Panc1 (cell line): ENCODE measurements at regions not wholly inside any gene's neighbourhood (a gene's known extent, or its start where the extent isn't known, plus 50 kb on each side); places are given as distances from the start of the nearest gene placed in this dataset.

Experiments
- ATAC-seq: fragments of 200-7000 bp; cut with Tn5 transposase; 2 replicates; pipeline ENCODE4 v1.9.1; 2020; ENCODE audit warnings: mild to moderate bottlenecking, moderate library complexity
- BruUV-seq: library from RNA; stranded (reverse); fragments of 400-500 nt; replicated peaks from 2 replicates; lab custom pipeline; 2021; lab: Mats Ljungman, UMichigan
- CTCF ChIA-PET: fragments of 300-600 bp; sonication (Branson Sonifier 250); formaldehyde crosslinking; loops from one replicate; lab custom pipeline; 2022; ENCODE audit warnings: antibody characterized with exemption; lab: Charles Lee
- POLR2A ChIA-PET: fragments of 300-600 bp; sonication (Branson Sonifier 250); formaldehyde crosslinking; loops from one replicate; lab custom pipeline; 2022; ENCODE audit warnings: antibody characterized with exemption; lab: Charles Lee
- DNase-seq: peaks from one replicate; pipeline ENCODE4 v3.0.0-alpha.2; 2010; ENCODE audit warnings: low read depth, low spot score
- H3K27ac ChIP-seq: 2 replicates; pipeline ENCODE4 v1.5.1; 2011; ENCODE audit warnings: mild to moderate bottlenecking, low read length, inconsistent platforms
- H3K27me3 ChIP-seq: fragments of 200-500 bp; sonication (Bioruptor generic); 2 replicates; pipeline ENCODE4 v1.6.0; 2014; ENCODE audit warnings: low read length, inconsistent platforms; ENCODE audit not compliant: control insufficient read depth, insufficient read depth
- H3K36me3 ChIP-seq: fragments of 200-500 bp; sonication (Bioruptor generic); 2 replicates; pipeline ENCODE4 v1.5.1; 2014; ENCODE audit warnings: inconsistent platforms, mild to moderate bottlenecking, low read length, moderate library complexity; ENCODE audit not compliant: control insufficient read depth, insufficient read depth
- H3K4me1 ChIP-seq: 2 replicates; pipeline ENCODE4 v1.5.1; 2011; ENCODE audit warnings: inconsistent platforms, mild to moderate bottlenecking, low read length, moderate library complexity; ENCODE audit not compliant: control insufficient read depth, insufficient read depth
- H3K4me3 ChIP-seq, 2 experiments: 2 replicates each; pipeline ENCODE4 v1.5.1; 2011 to 2012; ENCODE audit warnings: low read depth in 2 of 2, low read length in 2 of 2, mild to moderate bottlenecking in 2 of 2, inconsistent platforms in 1 of 2, moderate library complexity in 1 of 2
- H3K9me3 ChIP-seq: fragments of 200-500 bp; sonication (Bioruptor generic); 2 replicates; pipeline ENCODE4 v1.5.1; 2014; ENCODE audit warnings: low read depth, mild to moderate bottlenecking, inconsistent platforms, low read length, moderate library complexity; ENCODE audit not compliant: control insufficient read depth, insufficient read depth
- CTCF ChIP-seq: fragments of 450-650 bp; IDR thresholded peaks from 2 replicates; pipeline ENCODE4 v1.5.1; 2017; ENCODE audit warnings: mild to moderate bottlenecking
- POLR2AphosphoS5 ChIP-seq: IDR thresholded peaks from 2 replicates; pipeline ENCODE4 v1.6.1; 2012; ENCODE audit warnings: mild to moderate bottlenecking, low read depth, low read length, moderate library complexity
- REST ChIP-seq, 2 experiments: IDR thresholded peaks; 2 replicates each; pipeline ENCODE4 v1.6.1; 2011 to 2012; ENCODE audit warnings: low read depth in 2 of 2, control low read depth in 1 of 2, low read length in 1 of 2, mild to moderate bottlenecking in 1 of 2, moderate library complexity in 1 of 2; ENCODE audit not compliant: insufficient read depth in 1 of 2
- TCF7L2 ChIP-seq: IDR thresholded peaks from 2 replicates; pipeline ENCODE4 v1.6.1; 2011; ENCODE audit warnings: mild to moderate bottlenecking, low read depth, low read length, inconsistent platforms
- in situ Hi-C: cut with HindIII; loops from 2 replicates; pipeline ENCODE4 v1.10.0; 2016; ENCODE audit warnings: low sequenced_read_pairs, low pct_unique_long_range_greater_than_20kb
- intact Hi-C: fragments of 100-400 bp; cut with micrococcal nuclease; formaldehyde crosslinking; loops from one replicate; pipeline ENCODE4 v1.10.0; 2022; ENCODE audit not compliant: unreplicated experiment

- no peak for TF ChIP-seq CTCF
- in situ Hi-C loops, result no loop called here
- no TSS peak for BruUV-seq
- ATAC-seq (no peak), DNase-seq (no peak)
- ChIA-PET POLR2A (interaction anchor here (0.7 kb wide), 1 partner anchor 550 kb away, joined by 3 read pairs; no protein-coding TSS in a partner anchor), CTCF (no interaction called here)
- Histone ChIP-seq H3K27ac (no peak overlapping the region), H3K4me3 (no peak overlapping the region), H3K4me1 (no peaks in the 10 kb centered on the region), H3K27me3 (peaks cover 3% of the 10 kb centered on the region; the same call in 1 of the 2 replicates), H3K9me3 (no peaks in the 10 kb centered on the region), H3K36me3 (no peaks in the 10 kb centered on the region)
- intact Hi-C loops, result no loop called here
Observed at GRCh38 chr20:48332555-48332954, 495.2 kb downstream of the PREX1 start.

GRCh38 chr20:48331518-48332286, 496.1 kb downstream of the PREX1 start:
- TF ChIP-seq POLR2AphosphoS5 (no peak), CTCF (no peak)
- intact Hi-C loops (no loop called here), in situ Hi-C loops (no loop called here)
- H3K4me3 ChIP-seq, result no peak overlapping the region
- ATAC-seq (no peak), DNase-seq (no peak)
- ChIA-PET POLR2A (no interaction called here), CTCF (interaction anchor here (0.6 kb wide), 1 partner anchor 119 kb away, joined by 3 read pairs; no protein-coding TSS in a partner anchor)
- H3K9me3 ChIP-seq, result no peaks in the 10 kb centered on the region
- no peaks in the 10 kb centered on the region for H3K36me3 ChIP-seq
- peaks cover 3% of the 10 kb centered on the region; the same call in 1 of the 2 replicates for H3K27me3 ChIP-seq
- H3K27ac ChIP-seq, result no peak overlapping the region
- H3K4me1 ChIP-seq, result no peaks in the 10 kb centered on the region
- BruUV-seq, result no TSS peak

- intact Hi-C loops, result no loop called here
- TF ChIP-seq TCF7L2, result no peak
- TF ChIP-seq REST (IDR thresholded peaks at IDR 0.05; ENCODE audit: insufficient read depth in 1 of 2, low read depth in 2 of 2, low read length in 1 of 2), result no peak
- TF ChIP-seq CTCF, result peak; percentile 60
- no TSS peak for BruUV-seq
- no peaks in the 10 kb centered on the region for H3K4me1 ChIP-seq
- peaks cover 3% of the 10 kb centered on the region; the same call in 1 of the 2 replicates for H3K27me3 ChIP-seq
- no peaks in the 10 kb centered on the region for H3K36me3 ChIP-seq
- ChIA-PET CTCF (interaction anchor here (0.6 kb wide), 1 partner anchor 75 kb away, joined by 3 read pairs; no protein-coding TSS in a partner anchor), POLR2A (no interaction called here)
- DNase-seq, result no peak
- in situ Hi-C loops, result no loop called here
- H3K9me3 ChIP-seq, result no peaks in the 10 kb centered on the region
- no peak overlapping the region for H3K27ac ChIP-seq
- ATAC-seq, result peak; percentile 63; the same call in 1 of the 2 replicates
- H3K4me3 ChIP-seq, result no peak overlapping the region
Observed at GRCh38 chr20:48329676-48330664, 497.8 kb downstream of the PREX1 start.
